Esophagus squamous epithelium (tissue), 4 donors: ENCODE measurements at regions not wholly inside any gene's neighbourhood (a gene's known extent, or its start where the extent isn't known, plus 50 kb on each side); places are given as distances from the start of the nearest gene placed in this dataset.

Experiments used
- POLR2A ChIP-seq, 4 donors: fragments of 450-650 bp; IDR thresholded peaks; one replicate each; pipeline ENCODE4 v1.6.1; 2017; ENCODE audit warnings: antibody characterized with exemption in 4 of 4, mild to moderate bottlenecking in 4 of 4, moderate library complexity in 3 of 4
- TF ChIP-seq, protein P1 (sequence below), 6 experiments: fragments of 450-650 bp in 4 of 6; fragments of 200-600 bp in 2 of 6; sonication (generic) in 2 of 6; IDR thresholded peaks; one replicate each; pipeline ENCODE4 v1.5.1; 2016 to 2019; ENCODE audit warnings: antibody characterized with exemption in 6 of 6, mild to moderate bottlenecking in 4 of 6, moderate library complexity in 4 of 6

DNA sequence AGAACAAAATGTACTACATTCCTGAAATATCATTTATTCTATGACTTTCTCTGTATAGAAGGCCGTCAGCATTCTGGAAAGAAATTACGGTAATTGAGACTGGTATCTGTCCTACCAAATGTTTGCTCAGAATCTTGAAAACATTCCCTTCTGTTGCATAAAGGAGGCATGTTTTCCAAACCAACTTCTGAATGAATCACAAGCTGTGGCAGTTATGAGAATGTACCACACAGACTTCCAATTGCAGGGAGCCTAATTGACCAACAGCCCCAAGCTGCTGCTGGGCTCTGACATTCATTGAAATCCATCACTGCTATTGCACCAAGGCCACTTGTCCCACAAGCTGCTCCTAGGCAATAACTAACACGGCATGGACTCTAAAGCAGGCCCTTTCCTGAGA is 185.3 kb upstream of the CCDC196 start:
- TF ChIP-seq POLR2A (IDR thresholded peaks at IDR 0.05): no peak
- TF ChIP-seq, protein P1, sequence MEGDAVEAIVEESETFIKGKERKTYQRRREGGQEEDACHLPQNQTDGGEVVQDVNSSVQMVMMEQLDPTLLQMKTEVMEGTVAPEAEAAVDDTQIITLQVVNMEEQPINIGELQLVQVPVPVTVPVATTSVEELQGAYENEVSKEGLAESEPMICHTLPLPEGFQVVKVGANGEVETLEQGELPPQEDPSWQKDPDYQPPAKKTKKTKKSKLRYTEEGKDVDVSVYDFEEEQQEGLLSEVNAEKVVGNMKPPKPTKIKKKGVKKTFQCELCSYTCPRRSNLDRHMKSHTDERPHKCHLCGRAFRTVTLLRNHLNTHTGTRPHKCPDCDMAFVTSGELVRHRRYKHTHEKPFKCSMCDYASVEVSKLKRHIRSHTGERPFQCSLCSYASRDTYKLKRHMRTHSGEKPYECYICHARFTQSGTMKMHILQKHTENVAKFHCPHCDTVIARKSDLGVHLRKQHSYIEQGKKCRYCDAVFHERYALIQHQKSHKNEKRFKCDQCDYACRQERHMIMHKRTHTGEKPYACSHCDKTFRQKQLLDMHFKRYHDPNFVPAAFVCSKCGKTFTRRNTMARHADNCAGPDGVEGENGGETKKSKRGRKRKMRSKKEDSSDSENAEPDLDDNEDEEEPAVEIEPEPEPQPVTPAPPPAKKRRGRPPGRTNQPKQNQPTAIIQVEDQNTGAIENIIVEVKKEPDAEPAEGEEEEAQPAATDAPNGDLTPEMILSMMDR (IDR thresholded peaks at IDR 0.05): no peak
